ENCODE measurements at regions not wholly inside any gene's neighbourhood (a gene's known extent, or its start where the extent isn't known, plus 50 kb on each side); places are given as distances from the start of the nearest gene placed in this dataset.

DNA sequence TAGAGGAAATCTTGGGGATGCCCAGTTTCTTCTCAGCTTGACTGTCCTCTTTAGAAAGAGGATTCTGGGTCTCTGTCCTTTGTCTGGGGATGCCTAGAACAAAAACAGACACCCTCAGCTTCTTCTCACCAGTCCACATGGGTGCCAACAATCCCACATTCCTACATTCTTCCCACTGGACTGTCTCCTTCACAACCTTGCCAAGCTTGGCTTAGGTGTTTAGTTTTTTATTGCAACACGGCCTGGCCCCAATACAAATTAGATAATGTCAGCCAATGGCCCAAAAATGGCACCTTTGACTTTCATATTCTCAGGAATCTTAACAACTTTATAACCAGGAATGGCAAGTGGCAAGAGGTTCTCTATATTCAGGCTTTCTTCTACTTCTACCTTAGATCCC is 273.0 kb downstream of the RNF152 start:
- Histone ChIP-seq H3K27me3 (no peaks in the 10 kb centered on the region), H3K4me1 (peaks cover 0 to 8% (median 0%) of the 10 kb centered on the region in 4 donors), H3K4me3 (no peak overlapping the region), H3K27ac (no peak overlapping the region), H3K9me3 (no peaks in the 10 kb centered on the region), H3K36me3 (no peaks in the 10 kb centered on the region)
- TF ChIP-seq, protein P1, sequence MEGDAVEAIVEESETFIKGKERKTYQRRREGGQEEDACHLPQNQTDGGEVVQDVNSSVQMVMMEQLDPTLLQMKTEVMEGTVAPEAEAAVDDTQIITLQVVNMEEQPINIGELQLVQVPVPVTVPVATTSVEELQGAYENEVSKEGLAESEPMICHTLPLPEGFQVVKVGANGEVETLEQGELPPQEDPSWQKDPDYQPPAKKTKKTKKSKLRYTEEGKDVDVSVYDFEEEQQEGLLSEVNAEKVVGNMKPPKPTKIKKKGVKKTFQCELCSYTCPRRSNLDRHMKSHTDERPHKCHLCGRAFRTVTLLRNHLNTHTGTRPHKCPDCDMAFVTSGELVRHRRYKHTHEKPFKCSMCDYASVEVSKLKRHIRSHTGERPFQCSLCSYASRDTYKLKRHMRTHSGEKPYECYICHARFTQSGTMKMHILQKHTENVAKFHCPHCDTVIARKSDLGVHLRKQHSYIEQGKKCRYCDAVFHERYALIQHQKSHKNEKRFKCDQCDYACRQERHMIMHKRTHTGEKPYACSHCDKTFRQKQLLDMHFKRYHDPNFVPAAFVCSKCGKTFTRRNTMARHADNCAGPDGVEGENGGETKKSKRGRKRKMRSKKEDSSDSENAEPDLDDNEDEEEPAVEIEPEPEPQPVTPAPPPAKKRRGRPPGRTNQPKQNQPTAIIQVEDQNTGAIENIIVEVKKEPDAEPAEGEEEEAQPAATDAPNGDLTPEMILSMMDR (IDR thresholded peaks at IDR 0.05), result no peak
- TF ChIP-seq EP300 (IDR thresholded peaks at IDR 0.05), result no peak
- no peak for TF ChIP-seq POLR2A (IDR thresholded peaks at IDR 0.05)
- no peak for TF ChIP-seq POLR2AphosphoS5 (IDR thresholded peaks at IDR 0.05)
- DNase-seq, result no peak
- WGBS, 2 donors, result 73% methylated on average over 1 of the region's 1 CpG
- intact Hi-C loops (cut with DNase I), result no loop called here

DNA sequence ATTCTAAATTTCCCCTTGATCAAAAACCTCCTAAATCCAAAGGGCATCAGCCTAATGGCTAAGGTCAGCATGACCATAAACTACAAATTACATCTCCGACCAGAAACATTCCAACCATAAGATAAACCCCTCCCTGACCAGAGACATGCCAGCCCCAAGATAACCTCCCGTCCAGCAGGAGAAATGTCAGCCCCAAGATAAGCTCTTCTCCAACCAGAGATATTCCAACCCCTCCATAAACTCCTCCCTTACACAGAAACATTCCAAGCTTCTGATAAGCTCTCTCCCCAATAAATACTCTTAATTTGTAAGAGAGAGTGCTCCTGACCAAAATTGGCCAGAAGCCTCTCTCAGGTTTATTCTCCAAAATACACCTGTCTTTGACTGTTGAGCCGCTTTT is 274.0 kb downstream of the RNF152 start:
- Histone ChIP-seq H3K9me3 (no peaks in the 10 kb centered on the region), H3K27me3 (no peaks in the 10 kb centered on the region), H3K4me3 (no peak overlapping the region), H3K4me1 (peaks cover 0 to 8% (median 0%) of the 10 kb centered on the region in 4 donors), H3K36me3 (no peaks in the 10 kb centered on the region), H3K27ac (no peak overlapping the region)
- intact Hi-C loops (cut with DNase I), result no loop called here
- TF ChIP-seq POLR2A (IDR thresholded peaks at IDR 0.05) (no peak), POLR2AphosphoS5 (IDR thresholded peaks at IDR 0.05) (no peak), EP300 (IDR thresholded peaks at IDR 0.05) (no peak)
- TF ChIP-seq, protein P1 (IDR thresholded peaks at IDR 0.05), result no peak
- no peak for DNase-seq
- 85 to 89% methylated on average over 3 of the region's 3 CpGs for WGBS, 2 donors

DNA sequence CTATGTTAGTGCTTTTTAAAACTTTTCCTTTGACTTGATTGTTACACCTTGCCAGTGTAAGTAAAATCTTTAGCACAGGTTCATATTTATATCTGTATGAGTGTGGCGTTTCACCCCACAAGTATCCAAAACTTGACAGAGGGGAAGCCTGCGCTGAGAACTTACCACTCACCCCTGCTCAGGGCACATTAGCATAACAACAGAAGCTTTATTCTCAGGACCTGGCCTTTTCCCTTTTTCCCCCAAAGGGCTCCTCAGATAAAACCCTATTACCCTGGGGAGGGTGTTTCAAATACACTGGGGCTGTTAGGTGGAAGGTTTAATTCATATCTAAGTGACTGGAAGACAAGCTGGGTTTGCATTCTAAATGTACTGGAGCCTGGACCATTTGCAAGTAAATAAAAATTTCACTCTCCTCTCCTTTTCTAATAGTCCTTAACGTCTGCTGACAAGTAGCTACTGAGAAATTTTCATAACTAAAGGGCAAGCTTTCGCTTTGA is 276.6 kb downstream of the RNF152 start:
- no peak overlapping the region for H3K27ac ChIP-seq
- H3K27me3 ChIP-seq, result no peaks in the 10 kb centered on the region
- H3K4me3 ChIP-seq, result no peak overlapping the region
- no peak for DNase-seq
- WGBS, 2 donors, result 91 to 96% methylated on average over 4 of the region's 4 CpGs
- intact Hi-C loops (cut with DNase I), result no loop called here
- TF ChIP-seq POLR2A (IDR thresholded peaks at IDR 0.05), result no peak
- peaks cover 0 to 8% (median 0%) of the 10 kb centered on the region in 4 donors for H3K4me1 ChIP-seq
- no peaks in the 10 kb centered on the region for H3K9me3 ChIP-seq
- H3K36me3 ChIP-seq, result no peaks in the 10 kb centered on the region

DNA sequence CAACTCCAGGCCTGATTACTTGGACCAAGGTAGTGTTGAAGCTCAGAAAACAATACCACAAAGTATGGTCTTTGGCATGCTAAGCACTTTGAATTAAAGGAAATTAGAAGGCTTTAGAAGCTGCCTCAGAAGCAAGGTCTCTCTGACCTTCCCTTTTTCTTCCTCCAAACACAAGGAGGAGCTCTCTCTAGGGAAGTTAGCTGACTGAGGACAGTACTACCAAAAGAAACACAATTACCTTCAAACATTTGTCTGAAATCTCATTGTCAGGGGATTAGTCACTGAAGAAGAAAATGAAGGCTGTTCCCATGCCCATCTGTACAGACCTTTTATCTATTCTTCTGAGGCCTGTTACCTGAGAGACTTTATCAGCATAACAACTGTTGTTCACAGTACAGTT is 279.3 kb downstream of the CDH20 start:
- Histone ChIP-seq H3K27ac (no peak overlapping the region), H3K4me1 (no peaks in the 10 kb centered on the region), H3K4me3 (no peak overlapping the region), H3K9me3 (no peaks in the 10 kb centered on the region), H3K27me3 (no peaks in the 10 kb centered on the region), H3K36me3 (no peaks in the 10 kb centered on the region)
- no peak for DNase-seq
- intact Hi-C loops (cut with DNase I), result no loop called here
- TF ChIP-seq POLR2AphosphoS5 (IDR thresholded peaks at IDR 0.05), result no peak

DNA sequence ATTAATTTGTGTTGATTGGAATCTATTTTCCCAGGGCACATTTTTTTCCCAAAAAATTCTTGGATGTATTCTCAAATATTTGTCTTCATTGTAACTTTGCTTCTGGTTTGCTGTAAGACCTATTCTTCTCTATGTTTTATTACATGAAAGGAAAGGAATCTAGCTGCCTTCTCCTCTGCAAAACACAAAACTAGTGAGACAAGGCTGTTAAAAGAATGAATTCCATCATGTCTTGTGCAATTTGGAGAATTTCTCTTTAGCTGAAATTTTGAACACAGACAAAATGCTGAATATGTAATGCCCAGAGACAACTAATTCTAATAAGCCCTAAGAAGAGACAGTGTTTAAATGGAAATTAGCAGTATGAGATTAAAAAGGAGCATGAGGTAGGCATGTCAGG is 275.9 kb downstream of the CDH20 start:
- no peak overlapping the region for H3K4me3 ChIP-seq
- no peak for DNase-seq
- no peaks in the 10 kb centered on the region for H3K27me3 ChIP-seq
- H3K27ac ChIP-seq, result no peak overlapping the region
- no peaks in the 10 kb centered on the region for H3K36me3 ChIP-seq
- H3K4me1 ChIP-seq, result peaks cover 0 to 9% (median 3%) of the 10 kb centered on the region in 4 donors
- intact Hi-C loops (cut with DNase I), result no loop called here
- no peak for TF ChIP-seq POLR2AphosphoS5 (IDR thresholded peaks at IDR 0.05)
- no peak for TF ChIP-seq POLR2A (IDR thresholded peaks at IDR 0.05)
- TF ChIP-seq, protein P1 (IDR thresholded peaks at IDR 0.05), result no peak
- TF ChIP-seq EP300 (IDR thresholded peaks at IDR 0.05), result no peak
- no peaks in the 10 kb centered on the region for H3K9me3 ChIP-seq

DNA sequence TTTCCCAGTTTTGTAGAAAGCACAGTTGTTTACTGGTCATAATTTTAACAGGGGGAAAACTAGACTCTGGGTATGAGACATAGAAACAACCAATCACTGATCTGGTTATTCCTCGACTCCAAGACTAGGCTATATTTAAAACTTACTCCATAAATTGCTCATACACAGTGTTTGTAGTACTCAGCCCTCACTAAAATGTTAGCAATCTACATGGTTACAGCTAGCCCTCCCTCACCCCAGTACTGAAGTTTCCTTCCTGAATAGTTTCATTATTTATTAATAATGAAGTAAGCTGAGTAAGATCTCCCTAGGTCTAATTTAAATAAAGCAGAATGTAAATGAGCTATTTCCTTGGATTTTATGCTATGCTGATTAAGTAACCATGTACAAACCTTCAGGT is 275.1 kb downstream of the CDH20 start:
- peaks cover 0 to 9% (median 3%) of the 10 kb centered on the region in 4 donors for H3K4me1 ChIP-seq
- TF ChIP-seq POLR2A (IDR thresholded peaks at IDR 0.05) (no peak), EP300 (IDR thresholded peaks at IDR 0.05) (no peak), POLR2AphosphoS5 (IDR thresholded peaks at IDR 0.05) (no peak)
- TF ChIP-seq, protein P1 (IDR thresholded peaks at IDR 0.05), result no peak
- no peak overlapping the region for H3K4me3 ChIP-seq
- peak overlapping the region in 1 of 4 donors; percentile 9 for H3K27ac ChIP-seq
- intact Hi-C loops (cut with DNase I), result no loop called here
- H3K27me3 ChIP-seq, result no peaks in the 10 kb centered on the region
- H3K9me3 ChIP-seq, result no peaks in the 10 kb centered on the region
- DNase-seq, result no peak
- WGBS, 2 donors, result 69 to 78% methylated on average over 1 of the region's 1 CpG
- H3K36me3 ChIP-seq, result no peaks in the 10 kb centered on the region
